ENCODE measurements at regions not wholly inside any gene's neighbourhood (a gene's known extent, or its start where the extent isn't known, plus 50 kb on each side); places are given as distances from the start of the nearest gene placed in this dataset.

- peaks cover 4% of the 10 kb centered on the region for H3K4me1 ChIP-seq (ENCODE audit: insufficient read depth, low read length)
- TF ChIP-seq CTCF (IDR thresholded peaks at IDR 0.05; ENCODE audit: extremely low read depth, low read depth, low read length), result no peak
- no peaks in the 10 kb centered on the region for H4K20me1 ChIP-seq (ENCODE audit: insufficient read depth, low read length)
- H3K4me2 ChIP-seq (ENCODE audit: insufficient read depth, low read length), result peak overlapping the region; percentile 37
- H3K27me3 ChIP-seq (ENCODE audit: insufficient read depth, low read length), result no peaks in the 10 kb centered on the region
- peak overlapping the region; percentile 55 for H3K27ac ChIP-seq (ENCODE audit: low read depth, low read length)
- peak overlapping the region; percentile 4 for H3K4me3 ChIP-seq (ENCODE audit: insufficient read depth, low read length)
- H3K9me3 ChIP-seq (ENCODE audit: low read depth, low read length), result no peaks in the 10 kb centered on the region
- H3K36me3 ChIP-seq (ENCODE audit: insufficient read depth, low read length), result no peaks in the 10 kb centered on the region
- peak overlapping the region; percentile 65 for H2AFZ ChIP-seq (ENCODE audit: low read length)
- DNase-seq (ENCODE audit: insufficient read length, low spot score, missing footprints), result peak; percentile 37
- no peaks in the 10 kb centered on the region for H3K79me2 ChIP-seq (ENCODE audit: insufficient read depth, low read length)
Measured at GRCh38 chr4:106421441-106422296, 53.1 kb upstream of the GIMD1 start.

GRCh38 chr4:106418444-106418843 is 49.9 kb upstream of the GIMD1 start:
- Histone ChIP-seq H3K27ac (ENCODE audit: low read depth, low read length) (no peak overlapping the region), H3K27me3 (ENCODE audit: insufficient read depth, low read length) (no peaks in the 10 kb centered on the region), H3K36me3 (ENCODE audit: insufficient read depth, low read length) (no peaks in the 10 kb centered on the region), H3K4me1 (ENCODE audit: insufficient read depth, low read length) (peaks cover 10% of the 10 kb centered on the region), H4K20me1 (ENCODE audit: insufficient read depth, low read length) (no peaks in the 10 kb centered on the region), H3K4me3 (ENCODE audit: insufficient read depth, low read length) (no peak overlapping the region), H3K9me3 (ENCODE audit: low read depth, low read length) (no peaks in the 10 kb centered on the region), H3K79me2 (ENCODE audit: insufficient read depth, low read length) (no peaks in the 10 kb centered on the region), H3K4me2 (ENCODE audit: insufficient read depth, low read length) (no peak overlapping the region), H2AFZ (ENCODE audit: low read length) (no peak overlapping the region)
- no peak for DNase-seq (ENCODE audit: insufficient read length, low spot score, missing footprints)
- no peak for TF ChIP-seq CTCF (IDR thresholded peaks at IDR 0.05; ENCODE audit: extremely low read depth, low read depth, low read length)

Measured in osteoblast (primary cell).